Heart right ventricle (tissue), 16 donors: ENCODE measurements at regions not wholly inside any gene's neighbourhood (a gene's known extent, or its start where the extent isn't known, plus 50 kb on each side); places are given as distances from the start of the nearest gene placed in this dataset.
A peak's percentile ranks its signal among the peaks of the same experiment; 100 is the strongest.

Experiments
- ATAC-seq, 8 donors: fragments of 200-7000 bp; cut with Tn5 transposase; one replicate each; pipeline ENCODE4 v1.9.1; 2020; ENCODE audit warnings: mild to moderate bottlenecking in 8 of 8, moderate library complexity in 8 of 8, moderate number of reproducible peaks in 1 of 8
- DNase-seq, 2 donors: peaks; one replicate each; pipeline ENCODE4 v3.0.0-alpha.2; 2020
- H3K27ac ChIP-seq, 10 donors: fragments of 200-600 bp; sonication (generic) in 2 of 10; one replicate each; pipeline versions ENCODE4 v1.5.0 to v1.8.0; 2020 to 2022; ENCODE audit warnings: mild to moderate bottlenecking in 3 of 10
- H3K27me3 ChIP-seq, 7 donors: fragments of 200-600 bp; one replicate each; pipeline ENCODE4 v1.8.0; 2021 to 2022; ENCODE audit warnings: mild to moderate bottlenecking in 2 of 7
- H3K36me3 ChIP-seq, 9 donors: fragments of 200-600 bp; sonication (generic) in 1 of 9; one replicate each; pipeline versions ENCODE4 v1.5.0 to v1.8.0; 2020 to 2022; ENCODE audit warnings: mild to moderate bottlenecking in 2 of 9
- H3K4me1 ChIP-seq, 9 donors: fragments of 200-600 bp; sonication (generic) in 1 of 9; one replicate each; pipeline versions ENCODE4 v1.5.0 to v1.8.0; 2020 to 2022; ENCODE audit warnings: mild to moderate bottlenecking in 4 of 9
- H3K4me3 ChIP-seq, 10 donors: fragments of 200-600 bp; sonication (generic) in 2 of 10; one replicate each; pipeline versions ENCODE4 v1.5.0 to v1.8.0; 2020 to 2022; ENCODE audit warnings: mild to moderate bottlenecking in 7 of 10, moderate library complexity in 2 of 10
- H3K9me3 ChIP-seq, 11 donors: fragments of 200-600 bp in 10 of 11; sonication (generic) in 2 of 11; one replicate each; pipeline versions ENCODE4 v1.5.0 to v1.8.0; 2013 to 2022; ENCODE audit warnings: mild to moderate bottlenecking in 2 of 11, control low read depth in 1 of 11, moderate library complexity in 1 of 11
- WGBS, 2 donors: extraction: QIAGEN DNeasy Blood & Tissue Kit; methylation state at CpG; one replicate each; pipeline ENCODE4 v1.1.7; 2013; ENCODE audit warnings: inconsistent platforms in 1 of 2; 5-methylcytosine and 5-hydroxymethylcytosine counted together
- intact Hi-C, 10 donors: fragments of 100-400 bp; cut with DNase I; formaldehyde crosslinking; loops; one replicate each; pipeline versions ENCODE4 v1.11.1 to v1.14.2; 2022
- TF ChIP-seq, protein P1 (sequence below), 9 donors: fragments of 200-600 bp; sonication (generic) in 2 of 9; IDR thresholded peaks; one replicate each; pipeline versions ENCODE4 v1.5.0 to v1.8.0; 2021 to 2022; ENCODE audit warnings: antibody characterized with exemption in 9 of 9, mild to moderate bottlenecking in 5 of 9, moderate library complexity in 1 of 9
- donor health status: Arrhythmogenic right ventricular cardiomyopathy.
- donor health status: ischemic (EF 13 %, LVEDD 7.1; RV severe dilation, severe dysfunction).
- donor health status: healthy with polysubstance abuse.
- donor health status: DM: no; HTN: yes; CAD: no.
- donor health status: DM: no; HTN: no; CAD: no.
- donor health status: ischemic (EF 25% LVEDD 6.9; RV normal size, moderate dysfunction).
- donor health status: ischemic (EF 25% LVEDD 5.7; RV mildly dilated, moderate dysfunction).
- donor health status: healthy.
- donor health status: DM: yes; HTN: yes; CAD: no.
- donor health status: Ischemic cardiomyopathy.
- donor health status: ischemic (EF 35%, LVEDD 5.7; RV mildly dilated, moderate dysfunction).
- donor health status: nonischemic (EF 11% LVEDD 7.7; RV severe dilation, severe dysfunction).
- donor health status: DM: yes; HTN: yes; CAD: no.
- donor health status: PGD.
- donor health status: ischemic (EF 29% LVEDD 5.4; RV normal size, mild dysfunction).
- donor health status: nonischemic (EF 23%, LVEDD 6.1; RV moderate dilation, normal function).

DNA sequence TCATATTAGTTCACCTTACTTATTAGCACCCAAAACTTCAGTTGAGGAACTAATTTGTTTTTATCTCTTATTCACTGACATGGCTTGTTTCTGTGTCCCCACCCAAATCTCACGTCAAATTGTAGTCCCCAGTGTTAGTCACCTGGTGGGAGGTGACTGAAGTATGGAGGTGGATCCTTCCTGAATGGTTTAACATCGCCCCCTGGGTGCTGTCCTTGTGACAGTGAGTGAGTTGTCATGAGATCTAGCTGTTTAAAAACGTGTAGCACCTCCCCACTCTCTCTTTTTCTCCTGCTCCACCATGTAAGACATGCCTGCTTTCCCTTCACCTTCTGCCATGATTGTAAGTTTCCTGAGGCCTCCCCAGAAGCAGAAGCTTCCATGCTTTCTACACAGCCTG, 75.0 kb upstream of the HECTD2 start:
- TF ChIP-seq, protein P1, sequence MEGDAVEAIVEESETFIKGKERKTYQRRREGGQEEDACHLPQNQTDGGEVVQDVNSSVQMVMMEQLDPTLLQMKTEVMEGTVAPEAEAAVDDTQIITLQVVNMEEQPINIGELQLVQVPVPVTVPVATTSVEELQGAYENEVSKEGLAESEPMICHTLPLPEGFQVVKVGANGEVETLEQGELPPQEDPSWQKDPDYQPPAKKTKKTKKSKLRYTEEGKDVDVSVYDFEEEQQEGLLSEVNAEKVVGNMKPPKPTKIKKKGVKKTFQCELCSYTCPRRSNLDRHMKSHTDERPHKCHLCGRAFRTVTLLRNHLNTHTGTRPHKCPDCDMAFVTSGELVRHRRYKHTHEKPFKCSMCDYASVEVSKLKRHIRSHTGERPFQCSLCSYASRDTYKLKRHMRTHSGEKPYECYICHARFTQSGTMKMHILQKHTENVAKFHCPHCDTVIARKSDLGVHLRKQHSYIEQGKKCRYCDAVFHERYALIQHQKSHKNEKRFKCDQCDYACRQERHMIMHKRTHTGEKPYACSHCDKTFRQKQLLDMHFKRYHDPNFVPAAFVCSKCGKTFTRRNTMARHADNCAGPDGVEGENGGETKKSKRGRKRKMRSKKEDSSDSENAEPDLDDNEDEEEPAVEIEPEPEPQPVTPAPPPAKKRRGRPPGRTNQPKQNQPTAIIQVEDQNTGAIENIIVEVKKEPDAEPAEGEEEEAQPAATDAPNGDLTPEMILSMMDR (IDR thresholded peaks at IDR 0.05): no peak
- Histone ChIP-seq H3K9me3 (peaks cover 0 to 2% (median 0%) of the 10 kb centered on the region in 11 donors), H3K27ac (no peak overlapping the region), H3K27me3 (no peaks in the 10 kb centered on the region), H3K36me3 (no peaks in the 10 kb centered on the region), H3K4me1 (no peaks in the 10 kb centered on the region), H3K4me3 (no peak overlapping the region)
- WGBS, 2 donors: 61 to 73% methylated on average over 3 of the region's 3 CpGs
- DNase-seq: no peak
- no peak for ATAC-seq
- intact Hi-C loops: no loop called here

DNA sequence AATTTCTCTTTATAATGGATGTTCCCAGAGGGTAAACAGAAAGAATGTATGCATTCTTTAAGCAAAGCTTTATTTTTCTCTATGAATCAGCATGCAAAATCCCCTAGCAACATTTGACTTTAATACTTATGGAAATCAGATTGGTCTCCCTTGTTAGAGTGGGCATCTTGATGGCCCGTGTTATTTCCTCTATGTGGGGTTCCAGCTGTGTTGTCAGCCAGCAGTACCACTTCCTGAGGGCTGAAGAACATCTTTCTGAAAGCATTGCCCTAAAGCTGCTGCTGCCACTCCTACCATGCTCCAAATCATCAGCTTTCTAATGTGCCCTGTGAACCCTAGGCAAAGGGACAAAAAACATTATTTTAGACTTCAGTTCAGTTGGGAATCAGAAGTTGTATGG, 70.4 kb upstream of the HECTD2 start:
- intact Hi-C loops: no loop called here
- WGBS, 2 donors: 75 to 82% methylated on average over 1 of the region's 1 CpG
- no peak for DNase-seq
- H3K4me1 ChIP-seq: peaks cover 0 to 17% (median 3%) of the 10 kb centered on the region in 9 donors
- H3K27me3 ChIP-seq: no peaks in the 10 kb centered on the region
- H3K36me3 ChIP-seq: no peaks in the 10 kb centered on the region
- H3K4me3 ChIP-seq: no peak overlapping the region
- TF ChIP-seq, protein P1 (IDR thresholded peaks at IDR 0.05): no peak
- ATAC-seq: no peak
- H3K9me3 ChIP-seq: no peaks in the 10 kb centered on the region
- no peak overlapping the region for H3K27ac ChIP-seq

DNA sequence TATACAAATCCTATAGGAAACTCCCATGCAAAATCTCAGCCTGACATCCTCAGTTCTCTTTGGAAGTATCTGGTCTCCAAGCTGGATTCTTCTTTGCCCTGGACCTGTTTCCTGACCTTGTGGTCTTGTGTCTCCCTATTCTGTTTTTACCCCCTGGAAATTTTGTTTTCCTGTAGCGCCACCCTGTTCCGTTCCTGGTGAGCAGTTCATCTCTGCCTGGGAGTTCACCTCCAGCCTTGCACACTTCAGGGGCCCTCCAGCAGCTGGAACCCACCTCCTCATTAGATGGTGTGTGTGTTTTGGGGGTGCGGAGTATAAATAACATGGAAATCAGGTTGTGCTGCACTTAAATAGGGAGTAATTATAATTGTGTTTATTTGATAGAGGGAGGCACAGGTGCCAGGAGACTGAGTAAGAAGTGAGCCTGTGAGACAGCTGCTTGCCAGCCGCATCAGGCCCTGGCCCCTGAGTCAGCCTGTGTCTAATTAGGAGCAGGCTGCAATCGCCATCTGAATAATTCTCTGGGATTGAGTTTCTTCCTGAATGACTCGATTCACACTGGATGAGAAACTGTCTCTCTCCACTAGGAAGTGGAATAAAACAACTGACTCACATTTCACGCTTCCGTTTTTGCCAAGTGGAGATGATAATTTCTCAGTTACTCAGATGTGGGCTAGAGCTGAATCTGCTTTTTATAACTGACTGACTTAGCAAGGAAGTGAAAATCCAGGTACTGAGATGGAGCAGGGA, 69.4 kb upstream of the HECTD2 start:
- 68 to 71% methylated on average over 8 of the region's 8 CpGs for WGBS, 2 donors
- Histone ChIP-seq H3K4me3 (no peak overlapping the region), H3K27me3 (no peaks in the 10 kb centered on the region), H3K36me3 (no peaks in the 10 kb centered on the region), H3K9me3 (no peaks in the 10 kb centered on the region), H3K27ac (peak overlapping the region in 5 of 10 donors; percentile 11 to 72 (median 46)), H3K4me1 (peaks cover 0 to 17% (median 3%) of the 10 kb centered on the region in 9 donors)
- TF ChIP-seq, protein P1 (IDR thresholded peaks at IDR 0.05): no peak
- intact Hi-C loops: no loop called here
- ATAC-seq (peak in 7 of 8 donors; percentile 18 to 88 (median 56)), DNase-seq (no peak)

DNA sequence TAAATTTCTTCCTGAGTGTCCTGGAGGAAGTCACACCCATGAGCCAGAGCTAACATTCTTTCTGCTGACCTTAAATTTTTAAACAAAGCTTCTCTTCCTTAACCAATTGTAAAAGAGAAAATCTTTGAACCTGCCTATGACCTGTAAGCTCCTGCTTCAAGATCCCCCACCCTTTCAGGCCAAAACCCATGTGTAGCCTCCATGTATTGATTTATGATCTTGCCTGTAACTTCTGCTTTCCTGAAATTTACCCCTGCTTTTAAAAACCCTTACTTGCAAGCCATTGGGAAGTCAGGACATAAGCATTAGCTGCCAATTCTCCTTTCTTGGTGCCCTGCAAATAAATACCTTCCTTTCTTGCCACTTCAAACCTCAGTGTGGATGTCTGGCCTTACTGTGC, 68.5 kb upstream of the HECTD2 start:
- H3K9me3 ChIP-seq: no peaks in the 10 kb centered on the region
- DNase-seq (no peak), ATAC-seq (no peak)
- peak overlapping the region in 3 of 10 donors; percentile 29 to 72 (median 72) for H3K27ac ChIP-seq
- no peaks in the 10 kb centered on the region for H3K36me3 ChIP-seq
- H3K4me1 ChIP-seq: peaks cover 0 to 17% (median 3%) of the 10 kb centered on the region in 9 donors
- H3K27me3 ChIP-seq: no peaks in the 10 kb centered on the region
- H3K4me3 ChIP-seq: no peak overlapping the region
- intact Hi-C loops: no loop called here
- TF ChIP-seq, protein P1 (IDR thresholded peaks at IDR 0.05): no peak
